IPS-NIHi7 (cell line): ENCODE measurements at regions not wholly inside any gene's neighbourhood (a gene's known extent, or its start where the extent isn't known, plus 50 kb on each side); places are given as distances from the start of the nearest gene placed in this dataset.

Experiments used
- DNase-seq: peaks from one replicate; pipeline ENCODE4 v3.0.0; 2012; ENCODE audit warnings: mixed read lengths; ENCODE audit errors: extremely low spot score

GRCh38 chr21:35428937-35429336 is 379.8 kb upstream of the RUNX1 start:
- DNase-seq: no peak

GRCh38 chr21:35428489-35428888 is 379.4 kb upstream of the RUNX1 start:
- peak; percentile 34 for DNase-seq

GRCh38 chr21:35428001-35428320 is 378.9 kb upstream of the RUNX1 start:
- no peak for DNase-seq

GRCh38 chr21:35427320-35428000 is 378.4 kb upstream of the RUNX1 start:
- DNase-seq: no peak

GRCh38 chr21:35426897-35427296 is 377.8 kb upstream of the RUNX1 start:
- no peak for DNase-seq

- DNase-seq: peak; percentile 22
These were observed 377.4 kb upstream of the RUNX1 start for GRCh38 chr21:35426469-35426868.

GRCh38 chr21:35424122-35424521 is 375.0 kb upstream of the RUNX1 start:
- no peak for DNase-seq

- no peak for DNase-seq
These were observed 374.6 kb upstream of the RUNX1 start for GRCh38 chr21:35423709-35424108.

GRCh38 chr21:35422011-35422410 is 372.9 kb upstream of the RUNX1 start:
- DNase-seq: no peak

GRCh38 chr21:35421221-35421620 is 372.1 kb upstream of the RUNX1 start:
- no peak for DNase-seq

- DNase-seq: no peak
These were observed 371.6 kb upstream of the RUNX1 start for GRCh38 chr21:35420656-35421055.

- DNase-seq: no peak
These were observed 368.7 kb upstream of the RUNX1 start for GRCh38 chr21:35417762-35418161.

- DNase-seq: no peak
These were observed 367.9 kb upstream of the RUNX1 start for GRCh38 chr21:35416866-35417489.

GRCh38 chr21:35414507-35415139 is 365.5 kb upstream of the RUNX1 start:
- DNase-seq: no peak

GRCh38 chr21:35414056-35414455 is 365.0 kb upstream of the RUNX1 start:
- DNase-seq: no peak

- no peak for DNase-seq
These were observed 363.1 kb upstream of the RUNX1 start for GRCh38 chr21:35412231-35412630.

- DNase-seq: no peak
These were observed 362.3 kb upstream of the RUNX1 start for GRCh38 chr21:35411434-35411833.

- no peak for DNase-seq
These were observed 361.6 kb upstream of the RUNX1 start for GRCh38 chr21:35410656-35411055.

- DNase-seq: no peak
These were observed 361.0 kb upstream of the RUNX1 start for GRCh38 chr21:35410123-35410522.

GRCh38 chr21:35408401-35408800 is 359.3 kb upstream of the RUNX1 start:
- DNase-seq: no peak

- DNase-seq: no peak
These were observed 357.5 kb upstream of the RUNX1 start for GRCh38 chr21:35406635-35407034.

GRCh38 chr21:35405981-35406380 is 356.9 kb upstream of the RUNX1 start:
- DNase-seq: no peak

GRCh38 chr21:35404247-35404646 is 355.1 kb upstream of the RUNX1 start:
- no peak for DNase-seq
